DND-41 (cell line): ENCODE measurements at regions not wholly inside any gene's neighbourhood (a gene's known extent, or its start where the extent isn't known, plus 50 kb on each side); places are given as distances from the start of the nearest gene placed in this dataset.

Experiments
- ATAC-seq: fragments of 200-7000 bp; cut with Tn5 transposase; 3 replicates; pipeline ENCODE4 v1.9.1; 2021; ENCODE audit warnings: low read depth; ENCODE audit not compliant: insufficient read depth
- DNase-seq: peaks from one replicate; pipeline ENCODE4 v3.0.0-alpha.2; 2020
- H2AFZ ChIP-seq: 2 replicates; pipeline ENCODE4 v1.6.0; 2012; ENCODE audit warnings: low read depth, low read length
- H3K27ac ChIP-seq: 2 replicates; pipeline ENCODE4 v1.5.1; 2012; ENCODE audit warnings: low read length, inconsistent platforms
- H3K27me3 ChIP-seq: fragments of 200-600 bp; sonication (generic); 2 replicates; pipeline ENCODE4 v1.6.0; 2012; ENCODE audit warnings: low read length, mild to moderate bottlenecking, inconsistent platforms; ENCODE audit not compliant: insufficient read depth, poor library complexity
- H3K36me3 ChIP-seq: 2 replicates; pipeline ENCODE4 v1.5.1; 2012; ENCODE audit warnings: low read length, inconsistent platforms; ENCODE audit not compliant: insufficient read depth
- H3K4me1 ChIP-seq: 2 replicates; pipeline ENCODE4 v1.5.1; 2012; ENCODE audit warnings: mild to moderate bottlenecking, low read length; ENCODE audit not compliant: insufficient read depth
- H3K4me2 ChIP-seq: 2 replicates; pipeline ENCODE4 v1.6.0; 2012; ENCODE audit warnings: mild to moderate bottlenecking, moderate library complexity, low read length, inconsistent platforms; ENCODE audit not compliant: insufficient read depth
- H3K4me3 ChIP-seq, 2 experiments: fragments of 200-600 bp in 1 of 2; shearing (Covaris generic) in 1 of 2; 2 replicates each; pipeline ENCODE4 v1.5.1; 2012 to 2016; ENCODE audit warnings: inconsistent platforms in 2 of 2, low read length in 2 of 2, mild to moderate bottlenecking in 2 of 2, low read depth in 1 of 2, moderate library complexity in 1 of 2
- H3K79me2 ChIP-seq: 2 replicates; pipeline ENCODE4 v1.6.0; 2012; ENCODE audit warnings: low read length, inconsistent platforms; ENCODE audit not compliant: insufficient read depth
- H3K9ac ChIP-seq: 2 replicates; pipeline ENCODE4 v1.6.0; 2012; ENCODE audit warnings: low read depth, mild to moderate bottlenecking, inconsistent platforms, low read length, moderate library complexity
- H3K9me3 ChIP-seq: 2 replicates; pipeline ENCODE4 v1.5.1; 2012; ENCODE audit warnings: low read length, moderate library complexity, mild to moderate bottlenecking, inconsistent platforms; ENCODE audit not compliant: insufficient read depth, severe bottlenecking
- H4K20me1 ChIP-seq: 2 replicates; pipeline ENCODE4 v1.6.0; 2012; ENCODE audit warnings: low read length; ENCODE audit not compliant: insufficient read depth
- CTCF ChIP-seq: IDR thresholded peaks from 2 replicates; pipeline ENCODE4 v1.5.1; 2012; ENCODE audit warnings: borderline replicate concordance, low read length, moderate library complexity, mild to moderate bottlenecking; ENCODE audit not compliant: poor library complexity, severe bottlenecking; ENCODE audit errors: extremely low read depth
- EZH2 ChIP-seq: IDR thresholded peaks from 3 replicates; pipeline ENCODE4 v1.6.1; 2012; ENCODE audit warnings: borderline replicate concordance, low read depth, mild to moderate bottlenecking, moderate library complexity, low read length, inconsistent platforms; ENCODE audit not compliant: severe bottlenecking

- H3K79me2 ChIP-seq, result no peaks in the 10 kb centered on the region
- H3K36me3 ChIP-seq, result no peaks in the 10 kb centered on the region
- H3K9me3 ChIP-seq, result no peaks in the 10 kb centered on the region
- H3K4me1 ChIP-seq, result no peaks in the 10 kb centered on the region
- DNase-seq (no peak), ATAC-seq (no peak)
- TF ChIP-seq EZH2 (no peak), CTCF (no peak)
- no peak overlapping the region for H3K4me2 ChIP-seq
- no peak overlapping the region for H3K4me3 ChIP-seq
- H4K20me1 ChIP-seq, result no peaks in the 10 kb centered on the region
- H3K27ac ChIP-seq, result no peak overlapping the region
- no peak overlapping the region for H3K9ac ChIP-seq
- H2AFZ ChIP-seq, result no peak overlapping the region
- H3K27me3 ChIP-seq, result no peaks in the 10 kb centered on the region
Observed at GRCh38 chr10:130364631-130365411, 228.6 kb downstream of the GLRX3 start.

- H3K4me1 ChIP-seq, result no peaks in the 10 kb centered on the region
- no peak overlapping the region for H3K9ac ChIP-seq
- DNase-seq (no peak), ATAC-seq (no peak)
- H4K20me1 ChIP-seq, result no peaks in the 10 kb centered on the region
- no peak overlapping the region for H3K4me3 ChIP-seq
- H2AFZ ChIP-seq, result no peak overlapping the region
- no peaks in the 10 kb centered on the region for H3K79me2 ChIP-seq
- H3K27ac ChIP-seq, result no peak overlapping the region
- H3K4me2 ChIP-seq, result no peak overlapping the region
- H3K27me3 ChIP-seq, result no peaks in the 10 kb centered on the region
- TF ChIP-seq CTCF, result no peak
- H3K9me3 ChIP-seq, result no peaks in the 10 kb centered on the region
- no peaks in the 10 kb centered on the region for H3K36me3 ChIP-seq
Observed at GRCh38 chr10:130368761-130369560, 232.8 kb downstream of the GLRX3 start.

GRCh38 chr10:130369645-130370381, 233.6 kb downstream of the GLRX3 start:
- TF ChIP-seq CTCF (no peak), EZH2 (no peak)
- DNase-seq (no peak), ATAC-seq (no peak)
- no peaks in the 10 kb centered on the region for H3K4me1 ChIP-seq
- H3K9me3 ChIP-seq, result no peaks in the 10 kb centered on the region
- H2AFZ ChIP-seq, result no peak overlapping the region
- no peaks in the 10 kb centered on the region for H3K79me2 ChIP-seq
- H3K4me2 ChIP-seq, result no peak overlapping the region
- no peak overlapping the region for H3K4me3 ChIP-seq
- no peak overlapping the region for H3K27ac ChIP-seq
- no peaks in the 10 kb centered on the region for H3K27me3 ChIP-seq
- no peaks in the 10 kb centered on the region for H4K20me1 ChIP-seq
- no peak overlapping the region for H3K9ac ChIP-seq
- no peaks in the 10 kb centered on the region for H3K36me3 ChIP-seq
